ENCODE measurements at regions not wholly inside any gene's neighbourhood (a gene's known extent, or its start where the extent isn't known, plus 50 kb on each side); places are given as distances from the start of the nearest gene placed in this dataset.

GRCh38 chr5:54904425-54904824 lies 81.0 kb downstream of the ESM1 start:
- TF ChIP-seq CTCF (IDR thresholded peaks at IDR 0.05), result peak; percentile 33
- ChIA-PET CTCF (interaction anchor here (1.0 to 7.2 kb wide), 16 partner anchors 10 to 267 kb away, joined by 3 to 111 read pairs (median 14); partner anchors contain the start of gene GPX8), POLR2A (interaction anchor here (0.6 kb wide), 1 partner anchor 12 kb away, joined by 3 read pairs; no protein-coding TSS in a partner anchor)
- Mint-ChIP-seq H3K4me1 (ENCODE audit: low read depth) (peaks cover 17% of the 10 kb centered on the region), H3K9me3 (no peaks in the 10 kb centered on the region), H3K27ac (no peak overlapping the region), H3K4me3 (no peak overlapping the region), H3K36me3 (ENCODE audit: low read depth) (no peaks in the 10 kb centered on the region), H3K27me3 (peaks cover 40% of the 10 kb centered on the region)
- ATAC-seq (no peak), DNase-seq (no peak)
- intact Hi-C loops (cut with micrococcal nuclease), result loop anchor here (5.0 kb wide), 2 partner anchors 37 to 118 kb away; partner anchors contain the start of gene GZMK

DNA sequence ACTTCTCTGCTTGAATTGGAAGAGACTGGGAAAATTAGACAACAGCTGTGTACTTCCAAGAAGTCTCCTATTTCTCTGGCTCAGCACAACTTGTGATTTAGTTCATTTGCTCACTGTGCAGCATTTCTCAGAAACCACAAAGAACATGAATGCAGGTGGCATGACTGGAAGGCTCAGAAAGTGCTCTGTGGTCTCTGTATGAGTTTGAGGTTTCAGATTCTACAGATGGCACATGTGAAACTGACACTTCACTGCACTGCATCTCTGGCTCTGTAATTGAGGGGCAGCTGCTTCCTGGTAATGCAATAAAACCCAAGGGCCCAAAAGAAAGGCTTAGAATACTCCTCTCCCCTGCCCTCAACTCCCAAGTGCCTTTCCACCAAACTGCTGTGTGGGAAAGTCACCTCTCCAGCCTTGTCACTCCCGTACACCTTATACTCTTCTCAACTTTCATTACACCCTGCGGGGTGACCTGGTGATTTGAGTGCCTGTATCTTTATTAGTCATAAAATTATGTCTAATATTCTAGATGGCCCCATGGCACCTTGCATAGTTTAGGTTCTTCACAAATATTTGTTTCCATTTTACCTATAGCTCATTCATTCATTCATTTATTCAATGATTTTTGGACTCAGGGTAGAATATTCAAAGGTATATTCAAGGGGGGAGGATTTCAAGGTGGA lies 82.5 kb downstream of the ESM1 start:
- ChIA-PET CTCF (interaction anchor here (0.6 to 7.2 kb wide), 12 partner anchors 15 to 373 kb away, joined by 3 to 111 read pairs (median 4); partner anchors contain the start of gene GPX8), POLR2A (interaction anchor here (0.9 kb wide), 1 partner anchor 386 kb away, joined by 4 read pairs; the partner anchor contains the start of gene SNX18)
- no peak for TF ChIP-seq CTCF (IDR thresholded peaks at IDR 0.05)
- Mint-ChIP-seq H3K27ac (no peak overlapping the region), H3K4me1 (ENCODE audit: low read depth) (peaks cover 17% of the 10 kb centered on the region), H3K4me3 (no peak overlapping the region), H3K9me3 (no peaks in the 10 kb centered on the region), H3K27me3 (peaks cover 45% of the 10 kb centered on the region), H3K36me3 (ENCODE audit: low read depth) (no peaks in the 10 kb centered on the region)
- intact Hi-C loops (cut with micrococcal nuclease), result loop anchor here (5.0 kb wide), 2 partner anchors 36 to 119 kb away; partner anchors contain the start of gene GZMK
- DNase-seq, result peak; percentile 77
- ATAC-seq, result peak; percentile 98

DNA sequence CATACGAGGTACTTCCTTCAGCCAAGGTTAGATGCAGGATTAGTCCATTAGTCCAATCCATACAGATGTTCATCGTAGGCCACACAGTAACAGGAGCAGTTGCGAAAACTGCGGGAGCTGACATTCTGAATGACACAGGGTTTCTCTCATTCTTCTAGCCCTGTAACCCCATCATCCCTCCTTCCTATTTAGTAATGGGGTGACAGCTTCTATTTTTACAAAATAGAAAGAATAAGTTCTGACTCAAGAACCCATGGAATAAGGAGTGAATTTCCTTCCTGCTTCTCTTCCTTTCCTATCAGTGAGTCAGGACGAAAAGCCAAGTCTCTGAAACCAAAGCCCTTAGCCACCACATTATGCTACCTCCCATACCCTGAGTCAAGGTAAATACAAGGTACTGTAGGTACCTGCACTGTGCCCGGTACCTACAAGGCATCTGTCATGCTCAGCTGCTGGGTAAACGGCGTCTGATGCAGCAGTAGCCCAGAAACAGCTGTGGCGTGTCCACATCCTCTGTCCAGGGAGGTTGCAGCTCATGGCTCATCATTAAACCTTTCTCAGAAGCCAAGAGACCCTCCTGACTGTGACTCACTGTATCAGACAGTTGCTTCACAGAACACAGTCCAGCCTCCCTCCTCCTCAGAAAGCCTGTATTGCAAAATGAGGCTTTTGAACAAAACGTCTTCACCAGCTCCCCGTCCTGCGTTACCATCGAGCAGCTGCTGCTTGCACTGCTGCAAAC lies 84.2 kb downstream of the ESM1 start:
- DNase-seq, result no peak
- Mint-ChIP-seq H3K36me3 (ENCODE audit: low read depth) (no peaks in the 10 kb centered on the region), H3K27me3 (peaks cover 54% of the 10 kb centered on the region), H3K27ac (no peak overlapping the region), H3K4me3 (no peak overlapping the region), H3K9me3 (no peaks in the 10 kb centered on the region), H3K4me1 (ENCODE audit: low read depth) (peaks cover 17% of the 10 kb centered on the region)
- POLR2A ChIA-PET, result interaction anchor here (0.6 to 1.1 kb wide), 2 partner anchors 157 to 194 kb away, joined by 3 read pairs; no protein-coding TSS in a partner anchor
- intact Hi-C loops (cut with micrococcal nuclease), result loop anchor here (5.0 kb wide), 2 partner anchors 34 to 121 kb away; partner anchors contain the start of gene GZMK
- no peak for TF ChIP-seq CTCF (IDR thresholded peaks at IDR 0.05)
- ATAC-seq, result no peak
- CTCF ChIA-PET, result interaction anchor here (0.7 to 3.6 kb wide), 7 partner anchors 34 to 384 kb away, joined by 3 to 27 read pairs (median 7); partner anchors contain the start of genes GPX8 and SNX18

- DNase-seq, result no peak
- no peaks in the 10 kb centered on the region for H3K9me3 Mint-ChIP-seq
These were observed 88.4 kb downstream of the ESM1 start for GRCh38 chr5:54897001-54897400.

More at GRCh38 chr5:54897001-54897400, 88.4 kb downstream of the ESM1 start:
- no peak for ATAC-seq
- no peak overlapping the region for H3K27ac Mint-ChIP-seq
- intact Hi-C loops (cut with micrococcal nuclease), result no loop called here
- peaks cover 11% of the 10 kb centered on the region for H3K4me1 Mint-ChIP-seq (ENCODE audit: low read depth)
- no peak overlapping the region for H3K4me3 Mint-ChIP-seq
- no peaks in the 10 kb centered on the region for H3K36me3 Mint-ChIP-seq (ENCODE audit: low read depth)
- ChIA-PET CTCF (interaction anchor here (1.0 to 1.1 kb wide), 3 partner anchors 10 to 48 kb away, joined by 4 to 5 read pairs (median 4); no protein-coding TSS in a partner anchor), POLR2A (no interaction called here)
- peaks cover 50% of the 10 kb centered on the region for H3K27me3 Mint-ChIP-seq
- TF ChIP-seq CTCF (IDR thresholded peaks at IDR 0.05), result no peak

Measured in activated CD8-positive, alpha-beta T cell treated with anti-CD3 and anti-CD28 coated beads for 36 hours (primary cell).